GM18951 (cell line): ENCODE measurements at regions not wholly inside any gene's neighbourhood (a gene's known extent, or its start where the extent isn't known, plus 50 kb on each side); places are given as distances from the start of the nearest gene placed in this dataset.
"Not testable (repeated sequence)": the region's sequence is repeated elsewhere in the genome, so short reads cannot be mapped to it uniquely, and the experiment has no call there.

ENCODE experiments used
- POLR2A ChIP-seq: IDR thresholded peaks from 4 replicates; pipeline ENCODE4 v1.6.1; 2011; ENCODE audit warnings: mild to moderate bottlenecking; ENCODE audit not compliant: insufficient read length, insufficient read depth; ENCODE audit errors: extremely low read depth
- in situ Hi-C: fragments of 300-500 bp; cut with MboI; formaldehyde crosslinking; loops from one replicate; pipeline ENCODE4 v1.12.0; 2022; ENCODE audit warnings: low sequenced_read_pairs, mixed read lengths, inconsistent platforms; ENCODE audit not compliant: unreplicated experiment

DNA sequence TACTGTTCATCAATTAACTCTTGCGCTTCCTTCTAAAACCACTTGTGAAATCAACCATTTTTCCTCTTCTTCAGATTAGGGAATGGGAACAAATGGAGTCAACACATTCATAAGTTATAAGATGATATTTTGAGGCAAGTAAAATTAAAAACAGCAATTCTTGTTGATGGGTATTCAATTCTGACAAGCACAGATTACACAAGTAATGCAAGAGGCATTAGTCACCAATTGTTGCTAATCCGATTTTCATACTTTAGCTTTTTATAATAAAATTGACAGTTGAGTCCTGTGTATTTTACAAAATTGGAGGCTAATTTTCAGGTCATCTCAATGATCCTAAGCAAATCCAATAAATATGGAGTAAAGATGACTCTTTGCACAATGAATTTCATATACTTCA, 918.4 kb upstream of the SOX9 start:
- no peak for TF ChIP-seq POLR2A
- in situ Hi-C loops = no loop called here

- in situ Hi-C loops = no loop called here
Observed at GRCh38 chr17:71203953-71204352, 916.9 kb upstream of the SOX9 start.

DNA sequence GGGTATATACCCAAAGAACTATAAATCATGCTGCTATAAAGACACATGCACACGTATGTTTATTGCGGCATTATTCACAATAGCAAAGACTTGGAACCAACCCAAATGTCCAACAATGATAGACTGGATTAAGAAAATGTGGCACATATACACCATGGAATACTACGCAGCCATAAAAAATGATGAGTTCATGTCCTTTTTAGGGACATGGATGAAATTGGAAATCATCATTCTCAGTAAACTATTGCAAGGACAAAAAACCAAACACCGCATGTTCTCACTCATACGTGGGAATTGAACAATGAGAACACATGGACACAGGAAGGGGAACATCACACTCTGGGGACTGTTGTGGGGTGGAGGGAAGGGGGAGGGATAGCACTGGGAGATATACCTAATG, 914.9 kb upstream of the SOX9 start:
- in situ Hi-C loops = not testable (repeated sequence)

More at GRCh38 chr17:71203953-71204352, 916.9 kb upstream of the SOX9 start:
- no peak for TF ChIP-seq POLR2A

DNA sequence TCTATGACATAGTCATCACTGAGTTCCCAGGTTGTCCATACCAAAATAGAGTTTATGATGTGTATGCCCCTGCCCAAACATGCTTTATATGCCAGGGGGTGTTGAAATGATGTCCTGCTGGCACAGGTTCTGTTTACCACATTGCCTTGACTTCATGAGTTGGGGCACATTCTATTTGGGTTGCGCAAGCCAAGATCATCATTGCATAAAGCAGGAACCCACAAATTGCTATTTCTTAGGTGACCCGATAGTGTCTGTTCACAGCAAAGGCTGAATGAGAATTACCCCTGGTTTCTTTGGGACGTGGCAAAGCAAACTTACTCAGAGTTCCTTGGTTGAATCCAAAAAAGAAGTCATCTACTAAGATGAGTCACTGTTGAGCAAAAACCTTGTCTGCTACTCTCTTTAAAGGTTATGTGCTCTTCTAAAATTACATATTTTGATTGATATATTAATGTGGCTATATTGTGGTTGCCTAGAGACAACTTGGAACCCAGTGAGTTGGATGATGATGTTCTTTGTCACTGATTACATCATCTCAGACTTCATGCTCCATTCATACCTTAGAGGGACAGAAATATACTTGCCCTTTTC, 912.6 kb upstream of the SOX9 start:
- in situ Hi-C loops = no loop called here
- TF ChIP-seq POLR2A = no peak

DNA sequence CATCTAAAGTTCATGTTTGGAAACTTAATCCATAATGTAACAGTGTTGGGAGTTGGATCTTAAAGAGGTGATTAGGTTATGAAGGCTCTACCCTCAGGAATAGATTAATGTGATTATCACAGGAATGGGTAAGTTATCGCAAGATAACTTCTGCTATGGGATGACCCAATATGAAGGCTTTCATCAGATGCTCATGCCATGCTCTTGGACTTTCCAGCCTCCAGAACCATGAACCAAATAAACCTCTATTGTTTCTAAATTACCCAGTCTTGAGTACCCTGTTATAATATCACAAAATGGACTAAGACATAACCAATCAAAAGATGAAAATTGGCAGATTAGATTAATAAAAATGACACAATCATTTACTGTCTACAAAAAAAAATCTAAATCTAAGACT, 906.9 kb upstream of the SOX9 start:
- in situ Hi-C loops = no loop called here
- no peak for TF ChIP-seq POLR2A

DNA sequence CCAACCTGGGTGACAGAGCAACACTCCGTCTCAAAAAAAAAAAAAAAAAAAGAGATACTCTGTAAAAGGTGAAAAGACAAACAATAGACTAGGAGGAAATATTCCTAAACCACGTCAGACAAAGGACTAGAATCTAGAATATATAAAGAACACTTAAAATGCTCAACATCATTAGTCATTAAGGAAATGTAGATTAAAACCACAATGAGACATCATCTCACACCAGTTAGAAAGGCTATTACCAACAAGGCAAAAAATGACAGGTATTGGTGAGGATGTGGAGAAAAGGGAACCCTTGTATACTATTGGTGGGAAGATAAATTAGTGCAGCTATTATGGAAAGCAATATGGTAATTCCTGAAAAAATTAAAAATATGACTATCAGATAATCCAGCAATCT, 903.1 kb upstream of the SOX9 start:
- no peak for TF ChIP-seq POLR2A
- in situ Hi-C loops = no loop called here

DNA sequence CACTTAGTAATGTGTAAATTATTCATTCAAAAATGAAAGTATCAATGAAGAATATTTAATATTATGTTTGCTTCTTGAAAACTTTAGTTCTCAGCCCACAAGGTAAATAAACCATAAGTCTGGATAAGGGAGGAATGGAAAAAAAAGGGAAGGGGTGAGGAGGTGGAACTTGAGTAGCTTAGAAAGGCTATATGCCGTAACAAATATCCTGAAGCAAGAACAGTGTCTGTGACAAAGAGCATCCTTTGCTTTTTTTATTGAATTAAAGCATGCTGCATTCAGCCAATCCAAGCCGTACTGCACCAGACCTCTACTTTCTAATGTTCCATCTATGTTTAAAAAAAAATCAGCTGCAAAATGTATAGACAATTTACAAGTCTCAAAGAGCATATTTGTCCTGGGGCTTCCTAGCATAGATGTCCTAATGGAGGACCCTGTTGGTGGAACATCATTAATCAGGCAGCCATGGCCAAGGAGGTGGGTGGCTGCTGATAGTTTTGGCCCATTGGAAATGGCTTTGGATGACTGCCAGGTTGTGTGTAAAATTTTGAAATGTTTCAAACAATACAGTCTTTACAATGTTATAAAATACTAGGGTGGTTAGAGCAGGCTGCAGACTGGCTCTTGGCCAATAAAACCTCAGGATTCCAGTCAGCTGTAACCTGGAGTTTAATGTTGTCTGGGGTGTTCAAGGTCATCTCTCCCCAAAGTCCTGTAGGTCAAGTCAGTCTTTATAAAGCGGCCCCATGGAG, 895.8 kb upstream of the SOX9 start:
- in situ Hi-C loops = no loop called here
- TF ChIP-seq POLR2A = no peak

GRCh38 chr17:71227841-71228240, 893.0 kb upstream of the SOX9 start:
- TF ChIP-seq POLR2A = no peak
- in situ Hi-C loops = no loop called here

DNA sequence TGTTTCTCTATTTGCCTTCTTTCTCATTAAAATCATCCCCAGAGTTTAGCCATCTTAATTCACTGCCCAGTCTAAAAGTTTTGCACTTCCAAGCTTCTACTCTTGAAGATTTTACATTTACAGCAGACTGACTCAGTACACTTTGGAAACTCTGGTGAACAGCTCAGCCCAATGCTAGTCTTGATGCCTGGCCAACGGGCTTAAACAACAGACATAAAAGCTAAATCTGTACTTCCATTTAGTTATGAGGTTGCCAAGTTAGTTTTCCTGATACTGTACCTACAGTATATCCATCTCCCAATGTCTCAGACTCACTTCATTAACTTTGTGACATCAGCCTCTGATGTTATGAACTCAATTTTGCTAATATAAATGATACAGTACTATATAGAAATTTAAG, 891.8 kb upstream of the SOX9 start:
- in situ Hi-C loops = no loop called here
- TF ChIP-seq POLR2A = no peak

DNA sequence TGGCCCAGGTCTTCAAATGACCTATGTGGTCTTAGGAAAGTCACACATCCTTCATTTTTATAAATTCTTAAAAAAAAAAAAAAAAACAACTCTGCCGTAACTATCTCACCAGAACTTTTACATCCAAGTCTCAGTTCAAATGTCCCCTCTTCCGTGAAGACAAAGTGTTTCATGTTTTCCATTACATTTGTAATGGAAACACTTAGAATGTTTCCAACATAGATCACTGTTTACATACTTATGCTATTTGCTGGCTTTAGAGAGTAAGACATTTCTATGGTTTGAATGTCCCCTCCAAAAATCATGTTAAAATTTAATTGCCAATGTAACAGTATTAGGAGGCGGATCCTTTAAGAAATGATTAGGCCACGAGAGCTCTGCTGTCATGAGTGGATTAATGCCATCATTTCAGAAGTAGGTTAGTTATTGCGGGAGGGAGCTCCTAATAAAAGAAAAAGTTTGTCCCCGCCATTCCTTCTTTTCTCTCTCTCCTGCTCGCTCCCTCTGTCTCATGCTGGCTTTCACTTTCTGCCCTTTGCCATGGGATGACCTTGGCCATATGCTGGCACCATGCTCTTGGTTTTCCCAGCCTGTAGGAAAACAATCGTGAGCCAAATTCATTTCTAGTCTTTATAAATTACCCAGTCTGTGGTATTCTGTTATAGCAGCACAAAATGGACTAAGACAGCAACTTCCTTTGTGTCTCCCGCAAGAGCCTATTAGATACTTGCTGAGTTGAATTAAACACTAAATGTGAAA, 887.8 kb upstream of the SOX9 start:
- in situ Hi-C loops = no loop called here
- no peak for TF ChIP-seq POLR2A

GRCh38 chr17:71234349-71234748, 886.5 kb upstream of the SOX9 start:
- in situ Hi-C loops = no loop called here
- no peak for TF ChIP-seq POLR2A

GRCh38 chr17:71237903-71238538, 882.8 kb upstream of the SOX9 start:
- in situ Hi-C loops = no loop called here
- no peak for TF ChIP-seq POLR2A

GRCh38 chr17:71247441-71248015, 873.3 kb upstream of the SOX9 start:
- no peak for TF ChIP-seq POLR2A
- in situ Hi-C loops = no loop called here
